Activated T-cell treated with anti-CD3 and anti-CD28 coated beads for 4 hours (primary cell): ENCODE measurements at regions not wholly inside any gene's neighbourhood (a gene's known extent, or its start where the extent isn't known, plus 50 kb on each side); places are given as distances from the start of the nearest gene placed in this dataset.
"Not testable (repeated sequence)": the region's sequence is repeated elsewhere in the genome, so short reads cannot be mapped to it uniquely, and the experiment has no call there.

Experiments used
- DNase-seq: peaks from one replicate; pipeline ENCODE4 v3.0.0-alpha.2; 2020

DNA sequence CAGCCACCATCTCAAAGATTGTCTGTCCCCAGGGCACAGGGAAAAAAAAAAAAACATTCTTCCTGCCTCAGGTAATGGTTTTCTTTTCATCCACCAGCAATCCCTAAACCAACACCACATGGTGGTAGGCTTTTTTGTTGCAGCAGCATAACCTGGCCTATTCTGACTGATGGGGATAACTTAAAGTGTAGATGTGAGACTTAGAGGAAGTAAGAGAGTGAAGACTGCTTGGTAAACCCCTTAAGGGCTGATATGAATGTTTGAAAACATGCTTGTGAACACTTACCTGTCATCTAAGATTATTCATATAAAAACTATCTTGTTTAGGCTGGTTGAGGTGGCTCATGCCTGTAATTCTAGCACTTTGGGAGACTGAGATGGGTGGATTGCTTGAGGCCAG lies 130.2 kb upstream of the RAP1B start:
- DNase-seq, result no peak

DNA sequence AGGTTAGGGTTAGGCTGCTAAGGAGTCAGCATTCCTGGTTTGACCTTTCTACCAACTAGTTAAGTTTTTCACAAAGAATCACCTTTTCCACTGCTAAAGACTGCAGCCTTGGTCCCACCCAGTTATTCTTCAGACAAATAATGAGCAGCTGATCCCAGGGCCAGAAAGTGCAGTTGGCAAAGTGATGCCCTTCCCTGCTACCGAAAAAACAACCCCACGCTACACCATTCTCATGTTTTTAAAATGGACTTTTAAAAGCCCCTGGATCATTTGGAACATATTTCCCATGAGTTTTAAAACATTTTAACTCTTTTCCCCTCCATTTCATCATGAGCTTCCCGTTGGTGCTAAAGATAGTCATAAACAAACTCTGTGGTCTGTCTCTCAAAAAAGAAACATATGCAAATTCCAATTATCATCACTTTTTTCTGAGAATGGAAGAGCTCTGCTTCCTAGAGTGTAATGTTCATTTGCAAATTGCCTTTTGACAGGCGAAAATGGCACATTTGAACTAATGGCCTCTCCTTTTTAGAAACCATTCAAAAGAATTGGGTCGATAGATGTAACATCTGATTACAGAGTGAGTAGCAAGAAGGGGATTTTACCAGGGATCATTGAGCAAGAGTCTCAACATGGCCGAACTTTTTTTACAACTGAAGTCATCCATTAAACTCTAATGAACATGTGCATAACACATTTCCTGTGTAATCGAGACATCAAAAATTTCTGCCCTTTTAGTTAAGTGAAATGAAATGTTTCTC lies 129.3 kb upstream of the RAP1B start:
- no peak for DNase-seq

DNA sequence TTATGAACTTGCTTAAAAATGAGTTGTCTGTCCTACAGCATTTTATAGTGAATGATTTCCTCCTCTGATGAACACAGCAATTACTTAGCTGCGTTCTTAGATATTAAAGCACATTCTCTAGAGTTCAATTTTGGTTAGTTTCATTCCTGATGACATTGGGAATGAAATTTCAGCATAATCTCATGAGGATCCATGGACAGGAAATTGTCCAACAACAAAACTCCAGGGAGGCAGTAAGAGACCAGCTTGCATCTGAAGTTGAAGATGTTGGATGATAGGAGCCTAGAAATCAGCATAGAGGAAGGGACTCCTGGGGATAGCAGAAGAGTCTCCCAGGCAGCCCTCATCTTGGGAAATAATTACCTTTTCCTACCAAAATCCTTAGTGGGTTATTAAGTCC lies 128.7 kb upstream of the RAP1B start:
- DNase-seq, result no peak

DNA sequence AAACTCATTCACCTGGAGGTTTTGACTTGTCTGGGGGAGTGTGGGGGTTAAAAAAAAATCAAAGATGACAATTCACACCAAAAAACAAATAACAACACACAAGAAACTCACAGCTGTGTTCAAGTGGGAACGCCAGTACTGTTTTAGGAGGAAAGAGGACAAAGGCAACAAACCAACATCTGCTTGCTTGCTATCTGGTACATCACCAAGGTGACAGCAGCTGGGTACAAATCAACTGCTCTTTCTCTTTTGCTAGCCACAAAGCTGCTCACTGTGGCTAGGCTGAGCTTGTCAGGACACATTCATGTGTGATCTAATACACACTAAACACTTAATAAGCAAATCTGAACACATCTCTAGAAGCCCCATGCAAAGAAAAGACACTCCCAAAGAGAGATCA lies 128.0 kb upstream of the RAP1B start:
- DNase-seq, result no peak

DNA sequence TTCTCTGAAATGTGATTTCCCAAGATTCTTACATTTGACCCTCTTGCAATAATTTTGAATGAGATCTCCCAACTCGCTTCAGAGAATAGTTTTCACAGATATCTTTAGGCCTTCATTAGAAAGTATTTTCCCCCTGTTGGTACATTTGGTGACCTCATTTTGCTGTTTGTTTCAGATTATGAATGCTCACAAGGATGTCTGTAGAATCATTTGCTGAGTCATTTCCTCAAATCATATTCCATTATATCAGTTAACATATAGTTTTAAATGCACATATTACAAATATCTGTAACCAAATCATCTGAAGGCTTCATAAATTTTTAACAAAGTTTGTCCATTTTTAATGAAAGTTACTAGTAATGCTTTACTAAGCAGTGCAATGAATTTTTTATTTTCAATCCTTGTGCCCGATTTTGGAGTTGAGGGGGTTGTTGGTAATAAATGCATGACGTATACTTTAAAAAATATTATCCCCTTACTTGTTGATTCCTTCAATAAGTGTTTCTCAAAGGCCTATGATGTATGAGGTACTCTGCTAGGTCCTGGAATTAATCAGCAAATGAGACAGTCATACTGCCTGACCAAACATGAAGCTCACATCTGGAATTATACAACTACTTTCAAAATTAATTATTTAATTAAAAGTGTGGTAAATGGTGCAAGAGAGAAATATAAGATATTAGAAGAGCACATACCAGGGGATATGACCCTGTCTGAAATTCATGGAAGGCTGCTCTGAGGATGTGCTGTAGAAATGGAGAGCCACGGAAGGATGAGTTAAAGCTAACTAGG lies 126.9 kb upstream of the RAP1B start:
- DNase-seq, result no peak

DNA sequence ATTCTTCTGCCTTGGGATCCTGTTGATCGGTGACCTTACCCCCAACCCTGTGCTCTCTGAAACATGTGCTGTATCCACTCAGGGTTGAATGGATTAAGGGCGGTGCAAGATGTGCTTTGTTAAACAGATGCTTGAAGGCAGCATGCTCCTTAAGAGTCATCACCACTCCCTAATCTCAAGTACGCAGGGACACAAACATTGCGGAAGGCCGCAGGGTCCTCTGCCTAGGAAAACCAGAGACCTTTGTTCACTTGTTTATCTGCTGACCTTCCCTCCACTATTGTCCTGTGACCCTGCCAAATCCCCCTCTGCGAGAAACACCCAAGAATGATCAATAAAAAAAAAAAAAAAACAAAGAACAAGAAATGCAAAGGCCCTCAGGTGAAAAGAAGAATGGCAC lies 126.1 kb upstream of the RAP1B start:
- DNase-seq, result not testable (repeated sequence)

DNA sequence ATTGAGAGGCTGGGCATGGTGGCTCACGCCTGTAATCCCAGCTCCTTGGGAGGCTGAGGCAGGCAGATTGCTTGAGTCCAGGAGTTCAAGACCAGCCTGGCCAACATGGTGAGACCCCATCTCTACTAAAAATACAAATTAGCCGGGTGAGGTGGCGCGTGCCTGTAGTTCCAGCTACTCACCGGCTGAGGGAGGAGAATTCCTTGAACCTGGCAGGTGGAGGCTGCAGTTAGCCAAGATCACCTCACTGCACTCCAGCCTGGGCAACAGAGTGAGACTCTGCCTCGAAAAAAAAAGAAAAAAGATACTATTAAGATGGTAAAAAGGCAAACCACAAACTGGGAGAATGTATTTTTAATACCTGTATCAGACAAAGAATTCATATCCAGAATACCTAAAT lies 124.2 kb upstream of the RAP1B start:
- DNase-seq, result not testable (repeated sequence)

DNA sequence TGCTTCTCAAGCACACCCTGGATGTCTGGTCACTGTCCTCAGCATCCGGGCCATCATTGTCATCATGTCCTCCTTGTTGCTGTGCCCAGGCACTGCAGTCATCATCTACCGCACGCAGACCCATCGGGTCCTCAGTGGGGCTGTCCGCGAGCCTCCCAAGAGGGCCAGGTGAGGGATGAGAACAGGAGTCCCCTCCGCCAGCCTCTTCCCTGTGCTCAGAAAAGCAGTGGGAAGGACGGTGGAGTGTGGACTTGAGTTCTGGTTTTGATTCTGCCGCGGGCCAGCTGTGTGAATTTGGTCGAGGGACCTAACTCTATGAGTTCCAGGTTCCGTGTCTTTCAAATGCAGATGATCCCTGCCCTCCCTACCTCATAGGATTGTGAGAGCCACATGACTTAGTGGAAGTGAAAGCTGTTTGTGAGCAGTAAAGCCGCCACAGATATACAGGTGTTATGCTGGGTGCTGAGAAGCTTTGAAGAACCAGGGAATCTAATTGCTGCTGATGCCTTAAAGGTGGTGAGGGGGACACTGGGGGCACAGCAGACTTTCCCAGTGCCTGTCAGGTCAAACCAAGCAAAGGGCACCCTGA lies 122.9 kb upstream of the RAP1B start:
- no peak for DNase-seq

DNA sequence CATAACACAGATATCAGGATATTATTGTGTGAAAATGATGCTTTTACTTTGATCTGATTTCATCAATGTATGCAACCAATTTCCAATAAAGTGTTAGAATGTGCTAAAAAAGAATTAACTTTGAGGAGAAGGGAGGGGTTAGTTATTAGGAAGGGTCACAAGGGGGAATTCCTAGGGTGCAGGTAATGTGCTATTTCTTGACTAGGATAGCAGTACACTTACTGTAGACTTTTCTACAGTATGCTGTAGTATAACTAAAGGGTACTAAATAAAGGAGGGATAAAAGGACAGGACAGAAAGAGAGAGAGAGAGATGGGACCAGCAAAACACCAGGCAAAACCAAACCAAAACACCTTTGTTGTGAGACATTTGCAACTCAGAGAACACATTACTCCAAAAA lies 121.4 kb upstream of the RAP1B start:
- no peak for DNase-seq

DNA sequence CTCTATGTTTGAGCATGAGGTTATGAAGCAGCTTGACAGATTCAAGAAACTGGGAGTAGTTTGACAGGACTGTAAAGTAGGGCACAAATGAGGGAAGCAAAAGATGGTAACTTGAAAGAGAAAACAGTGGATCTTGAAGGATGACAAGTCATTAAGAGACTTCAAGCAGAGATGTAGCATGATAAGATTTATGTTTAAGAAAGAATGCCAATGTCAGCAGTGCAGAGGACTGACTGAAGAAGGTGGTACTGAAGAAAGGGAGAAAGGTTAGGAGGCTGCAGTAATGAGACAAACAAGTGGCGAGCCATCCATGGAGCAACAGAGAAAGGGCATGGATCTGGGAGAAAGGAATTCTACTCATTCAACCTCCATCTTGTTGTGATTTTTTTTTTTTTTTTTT lies 120.2 kb upstream of the RAP1B start:
- DNase-seq, result no peak

DNA sequence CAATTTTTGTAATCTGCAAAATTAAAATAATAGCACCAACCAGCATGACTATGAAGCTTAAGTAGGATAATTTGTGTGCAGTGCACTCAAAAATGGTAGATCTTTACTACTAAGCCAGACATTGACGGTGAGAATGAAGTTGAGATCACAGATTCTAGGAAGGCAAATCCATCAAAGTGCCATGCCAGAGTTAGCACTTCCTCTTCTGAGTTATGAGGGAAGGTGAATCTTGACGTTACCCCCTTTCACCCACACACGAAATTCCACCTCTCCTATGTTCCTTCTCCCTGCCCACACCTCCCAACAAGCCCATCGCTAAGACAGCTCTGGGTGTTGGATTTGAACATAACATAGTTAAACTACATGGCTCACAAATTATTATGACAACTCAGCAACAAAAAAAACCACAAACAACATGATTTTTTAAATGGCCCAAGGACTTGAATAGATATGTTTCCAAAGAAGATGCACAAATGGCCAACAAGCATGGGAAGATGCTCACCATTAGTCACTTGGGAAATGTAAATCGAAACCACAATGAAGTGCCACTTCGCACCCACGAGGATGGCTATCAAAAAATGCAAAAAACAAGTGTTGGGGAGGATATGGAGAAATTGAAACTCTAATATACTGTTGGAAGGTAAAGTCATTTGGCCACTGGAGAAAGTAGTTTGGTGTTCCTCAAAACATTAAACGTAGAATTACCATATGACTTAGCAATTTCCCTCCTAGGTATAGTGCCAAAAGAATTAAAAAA lies 119.3 kb upstream of the RAP1B start:
- no peak for DNase-seq

DNA sequence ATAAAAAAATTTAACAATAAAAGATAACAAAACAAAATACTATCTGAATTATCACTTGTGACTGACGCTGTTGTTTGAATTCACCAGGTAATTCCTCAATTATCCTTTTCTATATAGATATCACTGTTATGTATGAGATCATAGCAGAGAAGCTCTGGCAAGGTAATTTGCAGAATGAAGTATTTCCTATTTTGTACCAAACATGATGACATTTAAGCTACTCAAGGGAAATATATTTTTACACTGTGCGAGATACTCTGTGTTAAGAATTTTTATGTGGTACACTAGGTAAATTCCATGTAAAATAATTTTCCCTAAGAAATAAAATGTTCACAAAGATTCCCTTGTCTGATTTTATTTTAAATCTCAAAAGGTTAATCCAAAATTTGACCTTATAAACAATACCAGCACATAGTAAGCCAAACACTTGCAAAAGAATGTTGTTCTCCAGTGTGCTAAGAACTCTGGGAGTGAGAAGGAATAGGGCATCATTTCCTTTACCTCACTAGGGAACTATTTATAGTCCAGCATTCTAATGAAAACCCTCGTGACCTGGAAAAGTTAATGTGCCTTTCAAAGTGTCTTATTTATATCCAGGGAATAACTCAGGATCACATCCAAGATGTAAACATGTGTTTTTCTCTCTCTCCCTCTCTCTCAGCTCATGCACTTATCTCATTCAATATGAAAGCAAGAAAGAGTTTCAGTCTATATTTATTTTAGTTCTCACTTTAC lies 115.2 kb upstream of the RAP1B start:
- no peak for DNase-seq

DNA sequence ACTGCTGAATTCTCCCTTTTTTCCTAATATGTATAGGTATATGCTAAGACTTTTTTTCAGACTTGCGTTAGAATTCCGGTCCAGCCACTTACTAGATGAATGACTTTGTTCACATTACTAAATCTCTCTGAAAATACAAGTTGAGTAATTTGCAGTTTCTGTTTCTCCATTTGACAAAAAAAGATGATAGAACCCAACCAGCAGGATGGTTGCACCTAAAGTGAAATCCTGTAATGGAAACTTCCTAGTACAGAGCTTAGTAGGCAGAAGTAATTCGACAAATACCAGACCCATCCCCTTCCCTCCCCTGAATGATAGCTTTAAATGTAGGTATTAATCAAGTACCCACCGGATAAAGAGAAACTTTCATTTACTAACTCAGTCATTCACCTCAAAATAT lies 113.6 kb upstream of the RAP1B start:
- DNase-seq, result no peak

DNA sequence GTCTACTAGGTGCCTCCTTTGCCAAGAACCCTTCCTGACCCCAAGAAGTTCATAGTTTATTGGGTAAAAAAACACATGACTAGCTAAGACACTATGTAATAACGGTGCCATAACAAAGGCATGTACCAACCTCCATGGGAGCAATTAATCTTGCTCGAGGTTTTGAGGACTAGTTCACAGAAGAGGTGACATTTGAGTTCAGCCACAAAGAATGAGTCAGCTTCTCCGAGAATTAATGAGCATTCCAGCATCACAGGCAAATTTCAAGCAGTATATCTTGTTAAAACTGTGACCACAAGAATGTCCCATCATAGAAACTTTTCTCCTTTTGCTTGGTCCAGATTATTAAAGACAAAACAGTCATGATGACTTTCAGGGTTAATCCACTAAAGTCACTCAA lies 113.0 kb upstream of the RAP1B start:
- no peak for DNase-seq

DNA sequence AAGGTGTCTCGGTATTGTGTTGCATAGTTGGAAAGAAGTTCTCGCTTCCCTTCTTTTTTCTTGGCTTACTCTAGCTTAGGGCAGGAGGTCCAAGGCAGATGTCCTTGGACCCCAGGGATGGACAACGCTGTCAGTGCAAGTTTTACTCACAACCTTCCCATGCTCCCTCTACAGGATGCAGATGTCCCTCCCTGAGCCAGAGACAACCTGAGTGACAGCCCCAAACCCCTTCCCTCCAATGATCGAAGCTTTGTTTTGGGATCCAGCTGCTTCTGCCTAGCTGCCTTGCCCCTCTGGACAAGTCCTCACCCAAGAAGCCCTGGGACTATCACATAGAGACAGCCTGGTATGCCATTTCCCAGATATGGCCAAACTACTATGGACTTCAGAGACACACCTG lies 112.0 kb upstream of the RAP1B start:
- DNase-seq, result no peak

DNA sequence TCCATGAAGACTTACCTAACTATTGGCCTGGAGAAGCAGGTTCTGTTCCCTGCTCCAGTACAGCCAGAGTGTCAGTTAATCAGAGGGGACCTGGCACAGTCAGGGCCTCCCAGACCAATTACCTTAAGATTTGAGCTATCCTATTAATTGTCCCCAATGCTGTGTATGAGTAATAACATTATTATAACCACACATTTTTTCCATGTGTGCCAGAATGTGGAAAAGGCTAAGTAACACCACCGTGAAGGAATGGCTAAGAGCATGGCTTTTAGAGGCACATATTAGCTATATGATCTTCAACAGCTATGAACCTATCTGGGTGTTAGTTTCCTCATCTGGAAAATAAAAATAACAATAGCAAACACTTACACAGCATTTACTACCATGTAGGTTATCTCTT lies 111.1 kb upstream of the RAP1B start:
- DNase-seq, result no peak

DNA sequence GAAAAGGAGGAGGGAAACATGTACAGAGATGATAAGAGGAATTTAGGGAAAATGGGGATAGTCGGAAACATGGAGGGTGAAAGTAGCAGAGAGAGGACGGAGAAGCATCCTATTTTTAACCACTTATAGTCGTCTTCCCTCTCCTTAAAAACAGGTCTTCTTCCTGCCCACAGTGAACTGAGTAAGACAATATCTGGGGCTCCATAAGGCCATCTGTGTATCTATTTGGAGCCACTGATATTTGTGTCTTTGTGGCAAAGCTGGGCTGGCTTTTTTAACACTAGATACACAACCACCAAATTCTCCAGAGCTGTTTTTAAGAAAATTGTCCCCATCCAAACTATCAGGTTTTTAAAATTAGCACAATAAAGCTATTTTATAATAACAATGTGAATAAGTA lies 109.5 kb upstream of the RAP1B start:
- no peak for DNase-seq

DNA sequence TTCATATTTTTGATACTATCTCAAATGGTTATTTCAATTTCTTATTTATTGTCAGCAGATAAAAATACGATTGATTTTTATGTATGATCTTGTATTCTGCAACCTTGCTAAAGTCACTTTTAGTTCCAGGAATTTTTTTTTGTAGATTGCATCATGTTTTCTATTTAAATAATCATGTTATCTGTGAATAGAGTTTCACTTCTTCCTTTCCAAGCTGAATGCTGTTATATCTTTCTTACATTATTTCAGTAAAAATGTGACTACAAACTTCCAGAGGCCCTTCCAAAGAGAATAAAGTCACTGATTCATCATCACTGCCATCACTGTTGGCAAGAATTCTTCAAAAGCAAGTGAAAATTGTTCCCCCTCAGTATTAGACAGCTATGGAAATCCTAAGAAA lies 104.7 kb upstream of the RAP1B start:
- no peak for DNase-seq

DNA sequence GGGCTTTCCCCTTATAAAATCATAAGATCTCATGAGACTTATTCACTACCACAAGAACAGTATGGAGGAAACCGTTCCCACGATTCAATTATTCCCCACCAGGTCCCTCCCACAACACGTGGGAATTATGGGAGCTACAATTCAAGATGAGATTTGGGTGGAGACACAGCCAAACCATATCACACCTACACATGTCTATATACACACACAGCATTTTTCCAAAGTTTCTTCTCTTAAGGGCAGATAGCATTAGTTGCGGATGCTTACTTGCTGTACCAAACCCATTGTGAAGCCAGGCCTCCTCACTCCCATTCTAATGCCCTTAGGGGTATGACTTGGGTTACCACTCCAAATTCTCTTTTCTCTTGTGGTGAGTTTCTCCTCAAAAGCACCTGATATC lies 104.1 kb upstream of the RAP1B start:
- DNase-seq, result no peak

DNA sequence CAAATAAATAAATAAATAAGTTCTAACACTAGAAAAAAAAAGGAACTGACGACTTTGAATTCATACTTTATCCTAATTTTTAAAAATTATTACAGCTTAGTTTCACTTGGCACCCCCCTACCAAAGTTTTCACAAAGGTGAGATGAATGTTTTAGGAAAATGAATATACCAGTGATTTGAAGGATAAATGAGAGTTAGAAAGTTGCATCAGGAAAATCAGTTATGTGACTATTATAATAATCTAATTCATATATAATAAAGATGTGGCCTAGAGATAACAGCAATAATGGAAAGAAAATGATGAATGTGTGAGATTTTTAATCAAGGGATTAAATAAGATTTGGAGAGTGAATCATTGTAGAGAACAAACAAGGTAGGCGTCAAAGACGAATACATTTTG lies 103.0 kb upstream of the RAP1B start:
- no peak for DNase-seq

DNA sequence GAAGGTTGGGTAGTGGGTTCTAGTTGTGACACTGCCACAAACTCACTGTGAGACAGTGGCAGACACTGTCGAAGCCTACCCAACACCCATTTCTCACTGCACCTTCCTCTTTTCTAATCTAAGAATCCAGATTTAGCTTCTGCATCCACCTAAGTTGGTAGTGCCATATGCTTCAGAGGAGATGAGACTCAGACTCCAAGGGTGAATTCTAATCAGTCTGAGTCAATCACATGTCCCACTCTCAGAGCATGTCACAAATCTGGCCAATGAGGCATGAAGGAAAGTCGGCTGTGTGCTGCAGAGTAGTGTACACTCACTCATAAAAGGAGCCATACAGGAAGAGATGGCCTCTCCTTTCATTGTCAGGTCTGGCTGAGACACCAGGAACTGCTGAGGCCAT lies 102.1 kb upstream of the RAP1B start:
- DNase-seq, result no peak

DNA sequence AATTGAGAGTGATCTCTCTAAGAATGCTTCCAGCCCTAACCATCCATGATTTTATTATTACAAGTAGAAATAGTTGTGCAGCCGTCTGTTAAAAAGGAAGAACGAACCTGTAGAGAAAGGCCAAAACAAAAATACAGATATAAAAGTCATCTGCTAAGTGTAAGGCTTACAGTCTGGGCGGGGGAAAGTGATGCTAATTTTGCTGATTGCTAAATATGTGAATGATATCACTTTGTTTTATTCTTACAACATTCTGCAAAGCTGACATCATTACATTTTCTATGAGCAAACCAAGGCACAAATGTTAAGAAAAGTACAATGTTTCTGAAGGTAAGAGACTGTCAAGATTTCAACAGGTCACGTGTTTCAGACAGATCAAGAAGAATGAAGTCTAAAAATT lies 101.5 kb upstream of the RAP1B start:
- no peak for DNase-seq

DNA sequence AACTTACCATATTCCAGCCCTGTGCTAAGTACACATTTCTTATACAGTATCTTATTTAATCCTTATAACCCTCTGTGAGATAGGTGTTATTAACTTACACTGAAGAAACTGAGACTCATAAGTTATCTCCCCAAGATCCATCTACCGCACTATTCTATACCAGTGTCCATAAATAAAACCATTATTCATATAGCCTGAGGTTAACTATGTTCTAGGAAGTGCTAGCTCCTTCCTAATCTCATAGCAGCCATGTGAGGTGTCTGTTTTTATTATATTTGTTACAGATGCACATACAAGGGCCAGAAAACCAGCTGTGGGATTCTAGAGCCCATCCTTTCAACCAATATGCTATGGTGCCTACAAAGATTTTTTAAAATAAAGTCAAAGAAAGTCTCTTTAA lies 100.3 kb upstream of the RAP1B start:
- no peak for DNase-seq
